Left ventricle myocardium inferior (tissue), 1 donor: ENCODE measurements at regions not wholly inside any gene's neighbourhood (a gene's known extent, or its start where the extent isn't known, plus 50 kb on each side); places are given as distances from the start of the nearest gene placed in this dataset.

Source experiments
- DNase-seq: peaks from one replicate; pipeline ENCODE4 v3.0.0-alpha.2; 2020
- H3K27ac ChIP-seq: fragments of 200-600 bp; replicated peaks from 2 replicates; pipeline ENCODE4 v1.8.0; 2021
- H3K27me3 ChIP-seq: fragments of 200-600 bp; 2 replicates; pipeline ENCODE4 v1.8.0; 2021; ENCODE audit warnings: low read depth
- H3K36me3 ChIP-seq: fragments of 200-600 bp; 2 replicates; pipeline ENCODE4 v1.8.0; 2021
- H3K4me1 ChIP-seq: fragments of 200-600 bp; 2 replicates; pipeline ENCODE4 v1.8.0; 2021
- H3K4me3 ChIP-seq: fragments of 200-600 bp; 2 replicates; pipeline ENCODE4 v1.8.0; 2021; ENCODE audit warnings: mild to moderate bottlenecking, moderate library complexity
- H3K9me3 ChIP-seq: fragments of 200-600 bp; replicated peaks from 2 replicates; pipeline ENCODE4 v1.8.0; 2021
- CTCF ChIP-seq: fragments of 200-600 bp; IDR thresholded peaks from 2 replicates; pipeline ENCODE4 v1.8.0; 2021; ENCODE audit warnings: antibody characterized with exemption, mild to moderate bottlenecking, borderline replicate concordance
- intact Hi-C: fragments of 100-400 bp; cut with micrococcal nuclease; formaldehyde crosslinking; loops from one replicate; pipeline ENCODE4 v1.11.0; 2022
- donor health status: DM: no; HTN: yes; CAD: no; lungs with severe emphysema.

DNA sequence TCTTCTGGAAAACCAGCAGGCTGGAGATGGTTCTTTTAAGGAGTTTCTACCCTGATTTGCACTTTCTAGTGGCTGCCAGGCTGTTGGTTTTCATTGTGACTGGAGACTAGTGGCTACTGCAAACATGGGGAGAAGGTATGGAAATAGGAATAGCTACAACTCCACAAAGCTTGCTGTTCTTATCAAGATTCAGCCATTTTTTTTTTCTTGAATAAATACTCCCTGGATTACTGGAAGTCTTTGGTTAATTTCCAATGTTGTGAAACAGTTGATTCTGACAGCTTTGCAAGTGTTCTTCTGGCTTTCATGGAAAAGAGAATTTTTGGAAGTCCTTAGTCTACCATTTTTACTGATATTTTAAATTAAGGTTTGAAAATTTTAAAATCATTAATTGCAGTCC is 277.7 kb downstream of the HS3ST3A1 start:
- TF ChIP-seq CTCF, result no peak
- H3K36me3 ChIP-seq, result no peaks in the 10 kb centered on the region
- no peaks in the 10 kb centered on the region for H3K9me3 ChIP-seq

GRCh38 chr17:13321951-13322701 is 279.6 kb downstream of the HS3ST3A1 start:
- H3K4me3 ChIP-seq, result no peak overlapping the region
- no peaks in the 10 kb centered on the region for H3K27me3 ChIP-seq
- no peak for DNase-seq
- intact Hi-C loops, result no loop called here
- no peak overlapping the region for H3K27ac ChIP-seq
- no peak for TF ChIP-seq CTCF
- no peaks in the 10 kb centered on the region for H3K36me3 ChIP-seq
- no peaks in the 10 kb centered on the region for H3K9me3 ChIP-seq
- H3K4me1 ChIP-seq, result peaks cover 9% of the 10 kb centered on the region

More for the DNA sequence above, 277.7 kb downstream of the HS3ST3A1 start:
- intact Hi-C loops, result no loop called here
- Histone ChIP-seq H3K27ac (no peak overlapping the region), H3K4me1 (peaks cover 9% of the 10 kb centered on the region), H3K27me3 (no peaks in the 10 kb centered on the region), H3K4me3 (no peak overlapping the region)
- DNase-seq, result no peak

GRCh38 chr17:13320046-13320785 is 281.5 kb downstream of the HS3ST3A1 start:
- no peak for DNase-seq
- Histone ChIP-seq H3K36me3 (no peaks in the 10 kb centered on the region), H3K4me3 (no peak overlapping the region), H3K4me1 (peaks cover 9% of the 10 kb centered on the region), H3K27me3 (no peaks in the 10 kb centered on the region), H3K27ac (peak overlapping the region; percentile 60), H3K9me3 (no peaks in the 10 kb centered on the region)
- no peak for TF ChIP-seq CTCF
- intact Hi-C loops, result no loop called here

DNA sequence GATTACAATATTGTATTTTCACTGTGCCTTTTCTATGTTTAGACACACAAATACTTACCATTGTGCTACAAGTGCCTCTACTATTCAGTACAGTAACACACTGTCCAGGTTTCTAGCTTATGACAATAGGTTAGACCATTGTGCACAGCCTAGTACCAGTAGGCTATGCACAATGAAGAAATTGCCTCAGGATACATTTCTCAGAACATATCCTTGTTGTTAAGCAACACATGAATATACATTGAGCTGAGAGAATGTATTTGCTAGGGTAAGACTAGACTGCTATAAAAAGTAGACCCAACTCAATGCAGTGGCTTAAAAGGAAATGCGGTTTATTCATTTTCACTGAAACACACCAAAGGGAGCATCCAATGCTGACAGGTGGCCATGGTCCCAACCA is 285.1 kb downstream of the HS3ST3A1 start:
- no peak overlapping the region for H3K4me3 ChIP-seq
- DNase-seq, result no peak

DNA sequence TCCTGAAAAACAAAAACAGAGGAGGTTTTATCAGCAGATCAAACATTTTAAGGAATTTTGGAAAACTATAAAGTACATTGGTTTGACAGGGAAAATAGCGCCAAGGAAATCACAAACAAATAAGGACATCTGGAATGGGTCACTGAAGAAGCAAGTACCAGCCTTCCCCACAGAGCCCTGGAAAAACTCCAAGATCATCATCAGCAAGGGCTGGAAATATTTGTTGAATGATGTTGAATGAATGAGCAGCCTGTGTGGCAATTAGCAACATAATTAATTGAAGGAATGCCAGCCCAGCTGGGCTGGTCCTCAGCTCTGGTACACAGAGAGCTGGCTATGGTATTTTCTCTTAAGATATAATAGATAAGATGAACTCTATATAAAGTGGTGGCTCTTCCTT is 290.4 kb downstream of the HS3ST3A1 start:
- H3K4me3 ChIP-seq, result no peak overlapping the region
- H3K36me3 ChIP-seq, result no peaks in the 10 kb centered on the region
- DNase-seq, result no peak
- H3K4me1 ChIP-seq, result no peaks in the 10 kb centered on the region
- peaks cover 7% of the 10 kb centered on the region for H3K27me3 ChIP-seq
- no peak for TF ChIP-seq CTCF
- H3K27ac ChIP-seq, result no peak overlapping the region
- intact Hi-C loops, result no loop called here
- peaks cover 9% of the 10 kb centered on the region for H3K9me3 ChIP-seq

More for the DNA sequence above, 285.1 kb downstream of the HS3ST3A1 start:
- H3K36me3 ChIP-seq, result no peaks in the 10 kb centered on the region
- H3K9me3 ChIP-seq, result no peaks in the 10 kb centered on the region
- no peak overlapping the region for H3K27ac ChIP-seq
- intact Hi-C loops, result no loop called here
- peaks cover 9% of the 10 kb centered on the region for H3K4me1 ChIP-seq
- TF ChIP-seq CTCF, result no peak
- H3K27me3 ChIP-seq, result no peaks in the 10 kb centered on the region
